ENCODE measurements at regions not wholly inside any gene's neighbourhood (a gene's known extent, or its start where the extent isn't known, plus 50 kb on each side); places are given as distances from the start of the nearest gene placed in this dataset.

GRCh38 chr7:69149804-69150782 is 448.2 kb upstream of the AUTS2 start:
- TF ChIP-seq CTCF (conservative IDR thresholded peaks at IDR 0.05; ENCODE audit: low read depth, low read length): no peak
- H3K4me3 ChIP-seq (ENCODE audit: low read depth, low read length): no peak overlapping the region
- DNase-seq (ENCODE audit: low read depth): no peak

GRCh38 chr7:69162326-69162725 is 435.9 kb upstream of the AUTS2 start:
- no peak for DNase-seq (ENCODE audit: low read depth)
- no peak for TF ChIP-seq CTCF (conservative IDR thresholded peaks at IDR 0.05; ENCODE audit: low read depth, low read length)
- H3K4me3 ChIP-seq (ENCODE audit: low read depth, low read length): no peak overlapping the region

GRCh38 chr7:69162931-69163670 is 435.2 kb upstream of the AUTS2 start:
- no peak for TF ChIP-seq CTCF (conservative IDR thresholded peaks at IDR 0.05; ENCODE audit: low read depth, low read length)
- DNase-seq (ENCODE audit: low read depth): no peak
- H3K4me3 ChIP-seq (ENCODE audit: low read depth, low read length): no peak overlapping the region

GRCh38 chr7:69166979-69167516 is 431.2 kb upstream of the AUTS2 start:
- DNase-seq (ENCODE audit: low read depth): no peak
- H3K4me3 ChIP-seq (ENCODE audit: low read depth, low read length): no peak overlapping the region
- TF ChIP-seq CTCF (conservative IDR thresholded peaks at IDR 0.05; ENCODE audit: low read depth, low read length): no peak

- DNase-seq (ENCODE audit: low read depth): no peak
- no peak for TF ChIP-seq CTCF (conservative IDR thresholded peaks at IDR 0.05; ENCODE audit: low read depth, low read length)
- no peak overlapping the region for H3K4me3 ChIP-seq (ENCODE audit: low read depth, low read length)
These were observed 428.9 kb upstream of the AUTS2 start for GRCh38 chr7:69169386-69169785.

GRCh38 chr7:69172357-69173077 is 425.8 kb upstream of the AUTS2 start:
- DNase-seq (ENCODE audit: low read depth): no peak
- no peak for TF ChIP-seq CTCF (conservative IDR thresholded peaks at IDR 0.05; ENCODE audit: low read depth, low read length)
- no peak overlapping the region for H3K4me3 ChIP-seq (ENCODE audit: low read depth, low read length)

Measured in epithelial cell of proximal tubule (primary cell).